DND-41 (cell line): ENCODE measurements at regions not wholly inside any gene's neighbourhood (a gene's known extent, or its start where the extent isn't known, plus 50 kb on each side); places are given as distances from the start of the nearest gene placed in this dataset.

ENCODE experiments used
- EZH2 ChIP-seq: IDR thresholded peaks from 3 replicates; pipeline ENCODE4 v1.6.1; 2012; ENCODE audit warnings: borderline replicate concordance, low read depth, mild to moderate bottlenecking, moderate library complexity, low read length, inconsistent platforms; ENCODE audit not compliant: severe bottlenecking
- TF ChIP-seq, protein P1 (sequence below): IDR thresholded peaks from 2 replicates; pipeline ENCODE4 v1.5.1; 2012; ENCODE audit warnings: borderline replicate concordance, low read length, moderate library complexity, mild to moderate bottlenecking; ENCODE audit not compliant: poor library complexity, severe bottlenecking; ENCODE audit errors: extremely low read depth

- TF ChIP-seq, protein P1, sequence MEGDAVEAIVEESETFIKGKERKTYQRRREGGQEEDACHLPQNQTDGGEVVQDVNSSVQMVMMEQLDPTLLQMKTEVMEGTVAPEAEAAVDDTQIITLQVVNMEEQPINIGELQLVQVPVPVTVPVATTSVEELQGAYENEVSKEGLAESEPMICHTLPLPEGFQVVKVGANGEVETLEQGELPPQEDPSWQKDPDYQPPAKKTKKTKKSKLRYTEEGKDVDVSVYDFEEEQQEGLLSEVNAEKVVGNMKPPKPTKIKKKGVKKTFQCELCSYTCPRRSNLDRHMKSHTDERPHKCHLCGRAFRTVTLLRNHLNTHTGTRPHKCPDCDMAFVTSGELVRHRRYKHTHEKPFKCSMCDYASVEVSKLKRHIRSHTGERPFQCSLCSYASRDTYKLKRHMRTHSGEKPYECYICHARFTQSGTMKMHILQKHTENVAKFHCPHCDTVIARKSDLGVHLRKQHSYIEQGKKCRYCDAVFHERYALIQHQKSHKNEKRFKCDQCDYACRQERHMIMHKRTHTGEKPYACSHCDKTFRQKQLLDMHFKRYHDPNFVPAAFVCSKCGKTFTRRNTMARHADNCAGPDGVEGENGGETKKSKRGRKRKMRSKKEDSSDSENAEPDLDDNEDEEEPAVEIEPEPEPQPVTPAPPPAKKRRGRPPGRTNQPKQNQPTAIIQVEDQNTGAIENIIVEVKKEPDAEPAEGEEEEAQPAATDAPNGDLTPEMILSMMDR, result no peak
- no peak for TF ChIP-seq EZH2
Measured at GRCh38 chr3:30181581-30181980, 424.8 kb upstream of the TGFBR2 start.
